Nephron (organoid): ENCODE measurements at regions not wholly inside any gene's neighbourhood (a gene's known extent, or its start where the extent isn't known, plus 50 kb on each side); places are given as distances from the start of the nearest gene placed in this dataset.

ENCODE experiments used
- H3K27ac Mint-ChIP-seq, 3 experiments: 2 replicates each; pipeline ENCODE4 v1.8.0; 2020; ENCODE audit warnings: mixed read lengths in 3 of 3, mild to moderate bottlenecking in 2 of 3, moderate library complexity in 1 of 3
- H3K27me3 Mint-ChIP-seq: 2 replicates; pipeline ENCODE4 v1.8.0; 2021; ENCODE audit warnings: low read depth, mild to moderate bottlenecking, moderate library complexity, mixed read lengths
- H3K36me3 Mint-ChIP-seq: 2 replicates; pipeline ENCODE4 v1.8.0; 2020; ENCODE audit warnings: low read depth, mixed read lengths
- H3K4me1 Mint-ChIP-seq: 2 replicates; pipeline ENCODE4 v1.8.0; 2020; ENCODE audit warnings: mixed read lengths
- H3K4me3 Mint-ChIP-seq, 3 experiments: 2 replicates each; pipeline ENCODE4 v1.8.0; 2020; ENCODE audit warnings: mild to moderate bottlenecking in 3 of 3, mixed read lengths in 3 of 3, moderate library complexity in 2 of 3
- H3K9me3 Mint-ChIP-seq: 2 replicates; pipeline ENCODE4 v1.8.0; 2020; ENCODE audit warnings: mixed read lengths
- CTCF ChIP-seq, 3 experiments: fragments of 200-600 bp; sonication (generic); IDR thresholded peaks; one replicate each; pipeline ENCODE4 v1.5.0; 2021; ENCODE audit warnings: antibody characterized with exemption in 3 of 3; ENCODE audit not compliant: unreplicated experiment in 3 of 3

- peaks cover 8% of the 10 kb centered on the region for H3K9me3 Mint-ChIP-seq
- H3K4me1 Mint-ChIP-seq: peaks cover 8% of the 10 kb centered on the region
- no peak overlapping the region for H3K27ac Mint-ChIP-seq
- TF ChIP-seq CTCF (IDR thresholded peaks at IDR 0.05; ENCODE audit: unreplicated experiment in 3 of 3): no peak
- H3K36me3 Mint-ChIP-seq: no peaks in the 10 kb centered on the region
- no peak overlapping the region for H3K4me3 Mint-ChIP-seq
- no peaks in the 10 kb centered on the region for H3K27me3 Mint-ChIP-seq
These were observed 112.0 kb downstream of the PRLHR start for GRCh38 chr10:118483496-118483895.

GRCh38 chr10:118482393-118483331, 112.8 kb downstream of the PRLHR start:
- peaks cover 3% of the 10 kb centered on the region for H3K4me1 Mint-ChIP-seq
- H3K9me3 Mint-ChIP-seq: peaks cover 6% of the 10 kb centered on the region
- H3K36me3 Mint-ChIP-seq: no peaks in the 10 kb centered on the region
- H3K27me3 Mint-ChIP-seq: no peaks in the 10 kb centered on the region
- no peak overlapping the region for H3K4me3 Mint-ChIP-seq
- no peak for TF ChIP-seq CTCF (IDR thresholded peaks at IDR 0.05; ENCODE audit: unreplicated experiment in 3 of 3)
- no peak overlapping the region for H3K27ac Mint-ChIP-seq

GRCh38 chr10:118481871-118482270, 113.6 kb downstream of the PRLHR start:
- TF ChIP-seq CTCF (IDR thresholded peaks at IDR 0.05; ENCODE audit: unreplicated experiment in 3 of 3): no peak
- H3K27me3 Mint-ChIP-seq: no peaks in the 10 kb centered on the region
- H3K4me1 Mint-ChIP-seq: no peaks in the 10 kb centered on the region
- peaks cover 5% of the 10 kb centered on the region for H3K9me3 Mint-ChIP-seq
- H3K27ac Mint-ChIP-seq: no peak overlapping the region
- H3K4me3 Mint-ChIP-seq: no peak overlapping the region
- H3K36me3 Mint-ChIP-seq: no peaks in the 10 kb centered on the region

- TF ChIP-seq CTCF (IDR thresholded peaks at IDR 0.05; ENCODE audit: unreplicated experiment in 3 of 3): no peak
- peaks cover 20% of the 10 kb centered on the region for H3K4me1 Mint-ChIP-seq
- no peaks in the 10 kb centered on the region for H3K9me3 Mint-ChIP-seq
- no peak overlapping the region for H3K27ac Mint-ChIP-seq
- H3K27me3 Mint-ChIP-seq: peaks cover 18% of the 10 kb centered on the region
- H3K4me3 Mint-ChIP-seq: no peak overlapping the region
- H3K36me3 Mint-ChIP-seq: no peaks in the 10 kb centered on the region
These were observed 120.2 kb downstream of the PRLHR start for GRCh38 chr10:118475214-118475613.

- Mint-ChIP-seq H3K4me1 (peaks cover 20% of the 10 kb centered on the region), H3K27ac (no peak overlapping the region), H3K27me3 (peaks cover 26% of the 10 kb centered on the region), H3K9me3 (no peaks in the 10 kb centered on the region), H3K4me3 (no peak overlapping the region), H3K36me3 (no peaks in the 10 kb centered on the region)
- TF ChIP-seq CTCF (IDR thresholded peaks at IDR 0.05; ENCODE audit: unreplicated experiment in 3 of 3): no peak
These were observed 121.3 kb downstream of the PRLHR start for GRCh38 chr10:118474111-118474510.
